ENCODE measurements at regions not wholly inside any gene's neighbourhood (a gene's known extent, or its start where the extent isn't known, plus 50 kb on each side); places are given as distances from the start of the nearest gene placed in this dataset.

DNA sequence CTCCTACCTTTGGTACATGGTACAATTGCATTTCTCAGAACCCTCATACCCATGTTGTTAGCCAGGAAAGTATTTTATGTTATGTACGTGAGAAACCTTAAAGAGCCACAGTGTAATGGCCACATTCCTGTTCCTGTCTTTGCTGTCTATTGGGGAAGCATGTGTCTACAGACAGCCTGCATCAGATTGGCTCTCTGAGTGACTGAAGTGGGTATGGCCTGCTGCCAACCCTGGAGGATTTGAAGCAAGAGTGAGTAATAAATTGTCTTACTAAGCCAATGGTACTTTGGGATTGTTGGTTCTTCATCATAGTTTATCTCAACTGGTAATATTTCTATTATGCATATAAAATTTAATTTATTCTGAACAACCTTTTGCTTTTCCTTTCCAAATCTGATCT, 574.1 kb downstream of the LMO7 start:
- no peak for DNase-seq (ENCODE audit: low spot score)

DNA sequence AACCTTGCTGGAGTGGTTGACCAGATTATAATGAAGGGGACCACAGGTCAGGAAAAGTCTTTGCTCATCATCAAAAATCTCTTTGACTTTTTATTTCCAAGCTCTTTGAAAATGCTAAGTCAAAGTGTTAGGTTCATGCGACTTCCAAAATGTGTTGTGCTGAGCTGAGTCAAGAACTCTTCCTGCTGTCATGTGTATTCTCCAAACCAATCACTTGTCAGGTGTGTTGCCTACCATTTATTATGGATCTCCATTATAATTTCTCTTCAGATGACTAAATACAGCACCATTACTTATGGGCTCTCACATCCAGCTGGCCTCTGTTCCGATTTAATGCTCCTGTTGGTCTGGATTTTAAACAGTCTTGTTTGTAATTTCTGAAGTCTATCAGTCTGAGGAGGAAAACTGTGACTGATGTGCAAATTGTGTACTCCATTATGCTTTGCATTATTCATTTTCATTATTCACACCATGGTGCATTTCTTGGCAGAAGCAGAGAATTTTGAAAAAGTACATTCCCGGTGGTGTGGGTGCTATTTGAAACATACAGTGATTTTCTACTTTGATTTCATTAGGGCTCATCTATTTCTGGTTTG, 562.5 kb downstream of the LMO7 start:
- no peak for DNase-seq (ENCODE audit: low spot score)

DNA sequence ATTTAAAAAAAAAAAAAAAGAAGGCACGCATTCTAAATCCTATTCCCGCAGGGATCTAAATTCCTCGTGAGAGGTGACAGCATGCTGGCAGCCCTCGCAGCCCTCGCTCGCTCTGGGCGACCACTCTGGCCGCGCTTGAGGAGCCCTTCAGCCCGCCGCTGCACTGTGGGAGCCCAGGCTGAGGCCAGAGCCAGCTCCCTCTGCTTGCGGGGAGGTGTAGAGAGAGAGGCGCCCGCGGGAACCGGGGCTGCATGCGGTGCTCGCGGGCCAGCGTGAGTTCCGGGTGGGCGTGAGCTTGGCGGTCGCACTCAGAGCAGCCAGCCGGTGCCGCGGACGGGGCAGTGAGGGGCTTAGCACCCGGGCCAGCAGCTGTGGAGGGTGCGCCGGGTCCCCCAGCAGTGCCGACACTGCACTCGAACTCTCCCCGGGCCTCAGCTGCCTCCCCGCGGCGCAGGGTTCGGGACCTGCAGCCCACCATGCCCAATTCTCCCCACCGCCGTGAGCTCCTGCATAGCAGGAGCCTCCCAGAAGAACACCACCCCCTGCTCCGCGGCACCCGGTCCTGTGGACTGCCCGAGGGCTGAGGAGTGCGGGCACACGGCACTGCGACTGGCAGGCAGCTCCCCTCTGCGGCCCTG, 553.9 kb downstream of the LMO7 start:
- DNase-seq (ENCODE audit: low spot score), result no peak

DNA sequence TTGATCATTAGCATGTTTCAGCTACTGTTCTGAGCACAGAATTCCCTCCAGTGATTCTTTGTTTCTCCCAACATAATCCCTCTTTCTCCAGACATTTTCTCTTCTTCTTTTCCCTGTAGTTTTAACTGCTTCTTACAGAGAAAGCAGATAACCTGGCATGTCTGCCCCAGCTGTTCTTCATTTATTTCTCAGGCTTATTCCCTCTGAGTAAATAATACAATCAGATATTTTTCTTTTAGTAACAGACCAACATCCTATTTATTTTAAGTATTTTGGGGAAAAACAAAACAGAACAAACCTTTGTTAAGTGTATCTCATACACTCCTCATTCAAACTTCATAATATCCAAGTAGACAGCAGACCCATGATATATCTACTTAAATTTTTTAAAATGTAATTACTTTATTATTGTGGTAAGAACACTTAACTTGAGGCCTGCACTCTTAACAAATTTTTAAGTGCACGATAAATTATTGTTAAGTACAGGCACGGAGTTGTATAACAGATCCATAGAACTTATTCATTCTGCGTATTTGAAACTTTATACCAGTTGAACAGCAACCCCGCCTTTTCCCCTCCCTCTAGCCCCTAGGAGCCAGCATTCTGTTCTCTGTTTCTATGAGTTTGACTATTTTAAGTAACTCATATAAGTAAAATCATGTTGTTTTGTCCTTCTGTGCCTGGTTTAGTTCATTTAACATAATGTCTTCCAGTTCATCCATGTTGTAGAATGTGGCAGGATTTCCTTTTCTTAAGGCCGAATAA, 540.0 kb downstream of the LMO7 start:
- DNase-seq (ENCODE audit: low spot score), result no peak

DNA sequence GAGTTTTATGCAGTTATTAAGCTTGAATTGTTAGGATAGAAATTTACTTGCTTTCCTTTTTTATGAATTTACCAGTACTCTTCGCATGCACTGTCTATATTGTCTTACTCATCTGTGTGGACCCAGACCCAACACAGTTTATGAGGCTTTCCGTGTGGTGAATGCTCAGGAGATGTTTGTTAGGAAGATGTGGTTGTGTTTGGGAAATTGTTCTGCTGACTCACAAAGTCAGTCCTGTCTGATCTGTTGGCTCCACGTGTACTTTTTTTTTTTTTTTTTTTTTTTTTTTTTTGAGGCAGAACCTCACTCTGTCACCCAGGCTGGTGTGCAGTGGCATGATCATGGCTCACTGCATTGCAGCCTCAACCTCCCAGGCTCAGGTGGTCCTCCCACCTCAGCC, 532.5 kb downstream of the LMO7 start:
- DNase-seq (ENCODE audit: low spot score), result no peak

DNA sequence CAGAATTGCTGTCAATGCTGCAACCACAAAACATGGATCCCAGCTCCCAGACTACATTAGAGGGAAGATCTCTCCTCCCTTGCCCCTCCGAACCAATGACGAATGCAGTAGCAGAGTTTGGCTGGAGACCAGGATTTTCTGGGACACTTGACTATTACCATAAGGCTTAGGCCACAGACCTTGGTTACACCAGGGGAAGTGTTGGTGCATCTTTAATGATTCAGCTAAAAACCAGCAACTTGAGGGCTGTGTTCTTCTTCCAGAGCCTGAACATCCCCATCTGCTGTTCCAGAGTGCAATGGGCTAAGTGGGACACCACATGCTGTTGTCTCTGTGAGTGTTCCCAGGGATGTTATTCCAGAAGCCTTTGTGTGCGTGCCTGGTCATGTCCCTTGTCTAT, 528.2 kb downstream of the LMO7 start:
- DNase-seq (ENCODE audit: low spot score), result peak; percentile 14

DNA sequence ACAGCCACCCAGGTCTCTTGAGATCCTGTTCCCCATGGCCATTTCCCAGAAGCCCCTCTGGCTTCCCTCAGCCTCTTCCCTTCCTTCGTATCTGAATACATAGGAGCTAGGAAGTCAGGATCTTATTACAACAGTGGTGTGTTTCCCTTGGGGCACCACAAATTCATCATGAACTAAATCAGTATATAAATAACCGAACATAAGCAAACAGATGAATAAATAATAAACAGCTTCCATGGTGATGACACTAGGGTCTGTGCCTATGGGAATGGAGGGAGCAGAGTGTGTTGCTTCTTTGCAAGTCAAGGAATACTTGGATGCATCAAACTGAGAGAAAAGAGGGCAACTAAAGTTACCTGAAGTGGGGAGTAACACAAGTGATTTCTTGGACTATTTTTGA, 527.6 kb downstream of the LMO7 start:
- DNase-seq (ENCODE audit: low spot score), result no peak

DNA sequence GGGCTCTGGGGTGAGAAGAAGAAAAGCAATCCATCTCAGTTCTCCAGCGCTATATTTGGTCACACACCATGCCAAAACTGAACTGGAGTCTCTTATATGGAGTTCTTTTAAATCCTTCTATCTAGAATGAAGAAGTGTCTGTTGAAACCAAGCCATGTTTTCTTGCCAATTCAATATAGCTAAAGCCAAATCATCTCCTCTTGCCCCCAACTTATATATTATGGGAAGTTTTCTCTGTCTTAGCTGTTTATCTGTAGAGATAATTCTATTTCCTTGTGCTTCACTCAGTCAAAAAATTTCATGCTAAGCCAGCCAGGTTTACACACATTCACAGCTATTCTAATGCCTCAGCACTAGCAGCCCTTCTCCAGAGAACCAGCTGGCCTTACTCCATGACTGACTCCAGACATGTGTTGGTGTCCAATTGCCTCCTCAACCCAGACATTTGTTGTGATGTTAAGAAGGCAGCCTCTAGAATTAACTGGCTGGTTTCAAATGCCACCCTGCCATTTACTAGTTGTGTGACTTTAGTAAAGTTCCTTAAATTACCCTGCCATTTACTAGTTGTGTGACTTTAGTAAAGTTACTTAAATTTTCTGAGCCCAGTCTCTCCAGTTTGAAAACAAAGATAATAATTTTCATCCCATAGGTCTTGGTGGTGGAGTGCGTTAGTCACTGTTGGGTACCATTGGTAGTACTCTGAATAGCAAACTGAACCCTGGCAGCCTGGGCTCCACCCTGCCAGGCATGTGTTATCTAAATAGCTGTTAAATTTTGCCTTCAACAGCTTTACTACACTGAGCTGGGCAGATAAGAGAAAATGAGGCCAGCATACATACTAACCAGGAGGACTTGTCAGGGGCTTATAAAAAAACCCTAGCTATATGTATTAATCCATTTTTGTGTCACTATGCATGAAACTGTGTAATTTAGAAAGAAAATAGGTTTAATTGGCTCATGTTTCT, 525.1 kb downstream of the LMO7 start:
- DNase-seq (ENCODE audit: low spot score), result peak; percentile 24

DNA sequence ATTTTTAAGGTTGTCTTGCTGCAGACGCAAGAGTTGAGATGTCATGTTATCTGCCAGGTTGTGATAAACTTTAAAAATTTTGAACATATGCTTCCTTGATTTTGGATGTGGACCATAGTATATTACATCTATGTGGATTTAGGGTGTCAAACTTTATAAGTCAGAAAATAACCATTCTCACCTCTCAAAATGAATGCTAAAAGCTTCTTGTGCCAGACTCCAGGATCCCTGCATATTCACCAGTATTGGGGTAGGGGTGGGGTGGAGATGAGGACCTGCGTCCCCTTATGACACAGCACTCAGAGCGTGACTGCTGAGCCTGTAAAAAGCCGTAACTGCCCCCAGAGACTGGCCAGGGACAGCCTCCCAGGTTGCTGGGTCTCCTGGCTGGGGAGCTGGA, 524.4 kb downstream of the LMO7 start:
- DNase-seq (ENCODE audit: low spot score), result no peak

DNA sequence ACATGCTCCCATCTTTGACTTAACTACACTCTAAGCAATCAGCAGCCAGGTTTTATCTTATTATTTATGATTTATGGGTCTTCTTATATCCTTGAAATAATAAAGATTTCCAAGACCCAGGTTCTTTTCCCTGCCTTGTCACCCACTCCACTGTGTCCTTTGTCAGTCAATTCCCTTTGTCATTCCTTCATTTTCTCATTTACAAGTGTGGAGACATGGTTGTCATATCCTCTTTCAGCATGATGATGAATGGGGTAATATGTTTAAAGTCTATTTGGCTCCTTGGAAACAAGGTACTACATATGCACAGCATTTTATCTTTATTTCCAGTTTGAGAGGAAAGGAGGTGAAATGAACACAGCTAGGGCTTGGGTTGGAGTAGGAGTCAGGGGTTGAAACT, 521.8 kb downstream of the LMO7 start:
- no peak for DNase-seq (ENCODE audit: low spot score)

DNA sequence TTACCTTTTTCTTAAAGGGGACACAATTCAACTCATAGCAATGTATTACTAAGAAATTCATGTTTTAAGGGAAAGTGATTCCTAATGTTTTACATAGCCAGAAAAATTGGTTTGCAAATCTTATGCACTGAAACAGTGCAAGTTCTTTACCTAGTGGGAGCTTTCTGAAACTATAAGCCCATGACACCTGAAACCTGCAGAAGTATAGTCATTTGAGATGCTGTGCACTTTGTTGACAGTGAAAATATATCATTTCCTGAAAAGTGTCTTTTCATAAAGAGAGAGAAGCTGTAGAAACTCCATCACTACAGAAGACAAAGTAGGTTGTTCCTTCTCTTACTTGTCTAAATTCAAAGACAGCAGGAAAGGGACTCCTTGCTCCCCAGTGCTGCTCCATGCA, 517.1 kb downstream of the LMO7 start:
- DNase-seq (ENCODE audit: low spot score), result no peak

DNA sequence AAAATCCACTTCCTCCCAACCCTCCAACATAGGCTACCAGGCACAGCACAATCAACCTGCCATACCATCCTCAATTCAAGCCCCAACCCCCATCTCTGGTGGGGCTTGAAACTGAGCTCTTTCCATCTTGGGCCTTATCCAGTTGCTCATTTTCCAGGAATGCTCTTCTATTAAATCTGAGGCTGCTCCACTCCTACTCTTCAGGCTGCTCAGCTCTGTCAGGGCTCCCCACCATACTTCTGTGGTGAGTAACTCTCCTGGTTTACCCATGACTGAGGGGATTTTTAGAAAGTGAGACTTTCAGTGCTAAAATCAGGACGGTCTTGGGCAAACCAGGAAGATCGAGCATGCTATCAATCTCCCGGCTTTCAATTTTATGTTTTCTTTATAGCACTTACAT, 512.8 kb downstream of the LMO7 start:
- DNase-seq (ENCODE audit: low spot score), result no peak

DNA sequence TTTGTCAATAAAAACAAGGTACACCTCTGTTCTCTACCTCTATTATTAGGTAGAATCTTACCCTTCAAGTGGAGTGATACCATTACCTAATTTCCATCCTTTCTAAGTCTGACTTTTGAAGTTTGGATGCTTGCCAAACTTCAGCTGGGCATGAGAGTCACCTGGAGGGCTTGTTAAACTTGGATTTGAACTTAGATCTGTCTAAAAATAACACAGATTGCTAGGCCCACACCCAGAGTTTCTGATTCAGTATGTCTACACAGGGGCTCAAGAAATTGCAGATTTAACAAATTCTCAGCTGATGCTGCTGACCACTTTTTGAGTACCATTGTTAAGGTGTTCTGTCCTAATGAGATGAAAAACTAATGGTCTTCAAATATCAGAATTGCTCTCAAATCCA, 512.2 kb downstream of the LMO7 start:
- no peak for DNase-seq (ENCODE audit: low spot score)

DNA sequence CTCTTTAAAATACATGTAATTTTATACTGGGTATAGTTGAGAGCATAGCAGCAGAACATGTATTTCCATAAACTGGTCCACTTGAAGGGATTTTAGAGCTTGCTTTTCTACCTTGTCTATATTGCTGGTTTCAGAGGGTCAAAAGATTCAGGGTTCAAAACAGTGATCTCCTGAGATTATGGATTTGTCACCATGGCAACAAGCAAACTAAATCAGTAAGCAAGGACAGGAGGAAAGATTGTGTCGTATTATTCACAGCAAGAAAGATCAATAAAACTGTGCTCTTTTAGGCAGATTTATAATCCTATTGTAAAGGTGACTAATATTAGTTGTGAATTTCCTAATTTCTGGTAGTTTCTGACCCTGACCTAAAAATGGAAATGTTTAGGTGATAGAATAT, 496.4 kb downstream of the LMO7 start:
- DNase-seq (ENCODE audit: low spot score), result no peak

DNA sequence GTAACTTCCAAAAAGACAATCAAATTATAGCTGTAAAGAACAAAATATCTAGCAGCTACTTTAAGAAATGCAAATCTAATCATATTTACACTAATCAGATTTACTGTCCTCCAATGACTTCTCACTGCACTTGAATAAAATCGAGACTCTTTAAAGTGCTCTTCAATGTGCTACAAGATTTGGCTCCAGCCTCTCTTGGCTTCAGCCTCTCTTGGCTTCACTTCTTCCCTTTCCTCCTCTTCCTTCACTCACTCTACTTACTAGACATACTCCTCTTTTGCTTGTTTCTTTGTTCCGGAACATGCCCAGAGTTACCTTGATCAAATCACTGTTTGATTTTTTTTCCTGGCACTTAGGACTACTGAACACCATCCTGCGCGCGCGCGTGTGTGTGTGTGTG, 495.4 kb downstream of the LMO7 start:
- no peak for DNase-seq (ENCODE audit: low spot score)

DNA sequence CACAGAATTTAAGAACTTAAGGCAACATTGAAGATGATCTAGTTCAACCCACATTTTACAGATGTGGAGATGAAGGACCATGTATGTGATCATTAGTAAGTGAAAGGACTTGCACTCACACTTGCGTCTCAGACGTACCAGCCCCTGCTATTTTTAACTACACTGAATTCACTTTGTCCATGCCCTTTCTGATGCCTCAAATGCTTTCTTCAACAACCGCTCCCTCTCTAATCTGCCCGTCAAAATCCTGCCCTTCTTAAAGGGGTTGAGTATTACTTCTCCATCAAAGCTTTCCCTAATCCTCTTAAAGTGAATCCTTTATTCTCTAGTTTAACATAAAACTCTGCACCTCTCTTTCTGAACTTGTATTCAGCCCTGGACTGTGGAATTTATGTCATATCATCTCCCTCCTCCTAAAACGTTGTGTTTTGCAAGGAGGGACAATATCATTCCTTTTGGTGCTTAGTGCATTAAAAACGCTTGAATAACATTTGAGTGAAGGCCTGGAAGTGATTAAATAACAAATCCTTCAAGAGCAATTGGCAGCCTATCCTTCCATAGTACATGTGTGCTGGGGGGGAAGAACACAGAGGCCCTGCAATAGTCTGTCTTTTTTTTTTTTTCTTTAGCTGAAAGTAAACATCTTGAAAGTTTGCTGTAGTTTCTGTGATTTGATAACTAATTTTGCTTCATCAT, 493.3 kb downstream of the LMO7 start:
- DNase-seq (ENCODE audit: low spot score), result no peak

DNA sequence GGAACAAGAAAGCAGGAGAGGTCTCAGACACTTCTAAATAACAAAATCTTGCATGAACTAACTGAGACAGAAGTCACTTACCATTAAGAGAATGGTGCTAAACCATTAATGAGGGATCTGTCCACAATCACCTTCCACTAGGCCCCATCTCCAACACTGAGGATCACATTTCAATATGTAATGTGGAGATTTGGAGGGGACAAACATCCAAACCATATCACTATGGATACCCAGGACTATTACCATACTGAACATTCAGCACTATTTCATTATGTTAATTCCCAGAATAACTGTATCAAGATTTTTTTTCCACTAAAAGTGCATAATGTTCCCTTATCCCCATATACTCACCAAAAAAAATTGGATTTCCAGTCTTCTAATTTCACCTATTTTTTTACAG, 491.8 kb downstream of the LMO7 start:
- DNase-seq (ENCODE audit: low spot score), result no peak

DNA sequence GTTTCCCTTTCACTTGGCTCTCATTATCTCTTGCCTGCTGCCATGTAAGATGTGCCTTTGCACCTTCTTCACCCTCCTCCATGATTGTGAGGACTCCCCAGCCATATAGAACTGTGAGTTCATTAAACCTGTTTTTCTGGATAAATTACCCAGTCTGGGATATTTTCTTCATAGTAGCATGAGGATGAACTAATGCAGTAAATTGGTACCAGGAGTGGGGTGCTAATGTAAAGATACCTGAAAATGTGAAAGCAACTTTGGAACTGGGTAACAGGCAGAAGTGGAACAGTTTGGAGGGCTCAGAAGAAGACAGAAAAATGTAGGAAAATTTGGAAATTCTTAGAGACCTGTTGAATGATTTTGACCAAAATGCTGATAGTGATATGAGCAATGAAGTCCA, 487.4 kb downstream of the LMO7 start:
- DNase-seq (ENCODE audit: low spot score), result no peak

DNA sequence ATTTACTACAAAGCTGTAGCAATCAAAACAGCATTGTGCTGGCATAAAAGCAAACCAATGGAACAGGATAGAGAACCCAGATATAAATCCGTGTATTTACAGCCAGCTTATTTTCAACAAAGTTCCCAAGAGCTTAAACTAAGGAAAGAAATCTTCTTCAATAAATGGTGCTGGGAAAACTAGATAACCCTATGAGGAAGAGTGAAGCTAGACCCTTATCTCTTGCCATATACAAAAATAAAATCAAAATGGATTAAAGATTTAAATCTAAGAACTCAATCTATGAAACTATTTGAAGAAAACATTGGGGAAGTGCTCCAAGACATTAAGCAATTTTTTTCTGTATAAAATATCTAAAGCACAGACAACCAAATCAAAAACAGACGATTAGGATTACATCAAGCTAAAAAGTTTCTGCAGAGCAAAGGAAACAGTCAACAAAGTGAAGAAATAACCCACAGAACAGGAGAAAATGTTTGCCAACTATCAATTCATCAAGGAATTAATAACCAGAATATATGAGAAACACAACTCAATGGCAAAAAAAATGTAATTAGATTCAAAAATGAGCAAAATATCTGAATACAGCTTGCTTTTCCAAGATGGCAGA, 480.7 kb downstream of the LMO7 start:
- DNase-seq (ENCODE audit: low spot score), result no peak

DNA sequence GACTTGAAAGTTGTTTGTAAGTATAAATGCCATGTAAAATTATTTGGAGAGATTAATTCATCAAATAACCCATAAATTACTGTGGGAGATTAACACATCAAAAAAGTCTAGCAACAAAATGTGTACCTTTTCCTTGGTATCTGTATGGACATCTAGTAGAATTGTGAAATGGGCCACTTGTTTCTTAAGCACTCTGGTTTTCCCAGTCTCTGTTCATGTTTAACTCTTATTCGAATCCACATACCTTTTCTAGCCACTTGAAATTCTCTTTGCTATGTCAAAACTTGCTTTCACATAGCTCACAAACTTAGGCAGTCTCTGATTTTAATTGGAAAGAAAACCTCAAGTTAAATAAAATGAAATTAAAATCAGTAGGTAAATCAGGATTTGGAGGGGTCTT, 470.6 kb downstream of the LMO7 start:
- no peak for DNase-seq (ENCODE audit: low spot score)

DNA sequence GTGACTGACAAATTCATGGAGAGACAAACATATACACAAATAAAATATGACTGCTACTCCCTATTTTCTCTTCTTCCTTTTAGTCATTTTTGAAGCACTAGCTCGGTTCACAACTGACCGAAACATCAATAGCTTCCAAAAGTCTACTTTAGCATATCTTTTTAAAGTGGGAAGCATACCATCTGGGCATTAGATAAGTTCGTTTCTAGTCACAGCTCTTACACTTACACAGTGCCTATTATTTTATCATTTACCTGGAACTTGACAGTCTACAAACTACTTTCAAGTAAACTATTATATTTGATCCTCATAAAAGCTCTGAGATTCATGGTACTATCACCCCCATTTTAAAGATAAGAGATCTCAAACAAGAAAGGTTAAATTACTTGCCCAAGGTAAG, 458.5 kb downstream of the LMO7 start:
- no peak for DNase-seq (ENCODE audit: low spot score)
